IMR-90 (cell line): ENCODE measurements at regions not wholly inside any gene's neighbourhood (a gene's known extent, or its start where the extent isn't known, plus 50 kb on each side); places are given as distances from the start of the nearest gene placed in this dataset.

Experiments
- MAFK ChIP-seq: IDR thresholded peaks from 2 replicates; pipeline ENCODE4 v1.6.1; 2012; ENCODE audit warnings: low read depth, low read length, improper control_type of control experiment
- MAZ ChIP-seq: IDR thresholded peaks from 2 replicates; pipeline ENCODE4 v1.6.1; 2012; ENCODE audit warnings: low read depth, mild to moderate bottlenecking, low read length, improper control_type of control experiment, moderate library complexity, borderline replicate concordance
- MXI1 ChIP-seq: IDR thresholded peaks from 2 replicates; pipeline ENCODE4 v1.6.1; 2012; ENCODE audit warnings: low read depth, mild to moderate bottlenecking, low read length, moderate library complexity, borderline replicate concordance
- POLR2A ChIP-seq: IDR thresholded peaks from 2 replicates; pipeline ENCODE4 v1.6.1; 2012; ENCODE audit warnings: mild to moderate bottlenecking, low read depth, low read length
- RAD21 ChIP-seq: IDR thresholded peaks from 2 replicates; pipeline ENCODE4 v1.6.1; 2012; ENCODE audit warnings: low read length, improper control_type of control experiment
- RCOR1 ChIP-seq: IDR thresholded peaks from 2 replicates; pipeline ENCODE4 v1.6.1; 2012; ENCODE audit warnings: mild to moderate bottlenecking, low read length, improper control_type of control experiment; ENCODE audit not compliant: insufficient replicate concordance
- RFX5 ChIP-seq: IDR thresholded peaks from 2 replicates; pipeline ENCODE4 v1.8.0; 2012; ENCODE audit warnings: low read depth, mild to moderate bottlenecking, low read length, moderate library complexity
- TF ChIP-seq, protein P1 (sequence below): conservative IDR thresholded peaks from 2 replicates; pipeline ENCODE4 v1.5.1; 2012; ENCODE audit warnings: mild to moderate bottlenecking, low read depth, low read length, improper control_type of control experiment
- TF ChIP-seq, protein P2 (sequence below): fragments of 150-350 bp; IDR thresholded peaks from 2 replicates; pipeline ENCODE4 v1.6.1; 2017; ENCODE audit warnings: mild to moderate bottlenecking, antibody characterized with exemption, low read length, low read depth
- TF ChIP-seq, protein P3 (sequence below): fragments of 150-350 bp; IDR thresholded peaks from 2 replicates; pipeline ENCODE4 v1.6.1; 2016; ENCODE audit warnings: low read depth, mild to moderate bottlenecking, low read length, moderate library complexity, borderline replicate concordance

DNA sequence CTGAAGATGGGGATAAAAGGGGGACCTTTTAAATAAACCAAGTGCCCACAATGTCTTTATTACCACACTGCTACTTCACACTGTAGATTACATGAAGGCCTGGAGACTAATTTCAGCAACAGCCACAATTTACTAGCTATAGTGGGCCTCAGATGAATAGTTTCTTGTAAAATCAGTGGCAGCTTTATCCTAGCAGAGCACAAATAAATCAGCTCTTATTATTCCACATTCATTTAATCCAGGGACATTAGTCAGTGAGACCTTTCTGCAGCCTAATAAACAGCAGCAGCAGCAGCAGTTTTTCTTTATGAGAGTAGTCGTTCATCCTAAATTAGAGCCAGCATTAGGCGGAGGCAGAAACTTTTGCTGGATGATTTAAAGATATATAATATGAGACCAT, 542.3 kb downstream of the PSAT1 start:
- TF ChIP-seq, protein P1, sequence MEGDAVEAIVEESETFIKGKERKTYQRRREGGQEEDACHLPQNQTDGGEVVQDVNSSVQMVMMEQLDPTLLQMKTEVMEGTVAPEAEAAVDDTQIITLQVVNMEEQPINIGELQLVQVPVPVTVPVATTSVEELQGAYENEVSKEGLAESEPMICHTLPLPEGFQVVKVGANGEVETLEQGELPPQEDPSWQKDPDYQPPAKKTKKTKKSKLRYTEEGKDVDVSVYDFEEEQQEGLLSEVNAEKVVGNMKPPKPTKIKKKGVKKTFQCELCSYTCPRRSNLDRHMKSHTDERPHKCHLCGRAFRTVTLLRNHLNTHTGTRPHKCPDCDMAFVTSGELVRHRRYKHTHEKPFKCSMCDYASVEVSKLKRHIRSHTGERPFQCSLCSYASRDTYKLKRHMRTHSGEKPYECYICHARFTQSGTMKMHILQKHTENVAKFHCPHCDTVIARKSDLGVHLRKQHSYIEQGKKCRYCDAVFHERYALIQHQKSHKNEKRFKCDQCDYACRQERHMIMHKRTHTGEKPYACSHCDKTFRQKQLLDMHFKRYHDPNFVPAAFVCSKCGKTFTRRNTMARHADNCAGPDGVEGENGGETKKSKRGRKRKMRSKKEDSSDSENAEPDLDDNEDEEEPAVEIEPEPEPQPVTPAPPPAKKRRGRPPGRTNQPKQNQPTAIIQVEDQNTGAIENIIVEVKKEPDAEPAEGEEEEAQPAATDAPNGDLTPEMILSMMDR, result no peak
- TF ChIP-seq MAZ (no peak), RFX5 (no peak), RAD21 (no peak), MXI1 (no peak), MAFK (no peak), POLR2A (no peak), RCOR1 (no peak)
- TF ChIP-seq, protein P2, sequence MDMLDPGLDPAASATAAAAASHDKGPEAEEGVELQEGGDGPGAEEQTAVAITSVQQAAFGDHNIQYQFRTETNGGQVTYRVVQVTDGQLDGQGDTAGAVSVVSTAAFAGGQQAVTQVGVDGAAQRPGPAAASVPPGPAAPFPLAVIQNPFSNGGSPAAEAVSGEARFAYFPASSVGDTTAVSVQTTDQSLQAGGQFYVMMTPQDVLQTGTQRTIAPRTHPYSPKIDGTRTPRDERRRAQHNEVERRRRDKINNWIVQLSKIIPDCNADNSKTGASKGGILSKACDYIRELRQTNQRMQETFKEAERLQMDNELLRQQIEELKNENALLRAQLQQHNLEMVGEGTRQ, result no peak
- TF ChIP-seq, protein P3, sequence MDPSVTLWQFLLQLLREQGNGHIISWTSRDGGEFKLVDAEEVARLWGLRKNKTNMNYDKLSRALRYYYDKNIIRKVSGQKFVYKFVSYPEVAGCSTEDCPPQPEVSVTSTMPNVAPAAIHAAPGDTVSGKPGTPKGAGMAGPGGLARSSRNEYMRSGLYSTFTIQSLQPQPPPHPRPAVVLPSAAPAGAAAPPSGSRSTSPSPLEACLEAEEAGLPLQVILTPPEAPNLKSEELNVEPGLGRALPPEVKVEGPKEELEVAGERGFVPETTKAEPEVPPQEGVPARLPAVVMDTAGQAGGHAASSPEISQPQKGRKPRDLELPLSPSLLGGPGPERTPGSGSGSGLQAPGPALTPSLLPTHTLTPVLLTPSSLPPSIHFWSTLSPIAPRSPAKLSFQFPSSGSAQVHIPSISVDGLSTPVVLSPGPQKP, result no peak
